ENCODE measurements at regions not wholly inside any gene's neighbourhood (a gene's known extent, or its start where the extent isn't known, plus 50 kb on each side); places are given as distances from the start of the nearest gene placed in this dataset.
"Not testable (repeated sequence)": the region's sequence is repeated elsewhere in the genome, so short reads cannot be mapped to it uniquely, and the experiment has no call there.

DNA sequence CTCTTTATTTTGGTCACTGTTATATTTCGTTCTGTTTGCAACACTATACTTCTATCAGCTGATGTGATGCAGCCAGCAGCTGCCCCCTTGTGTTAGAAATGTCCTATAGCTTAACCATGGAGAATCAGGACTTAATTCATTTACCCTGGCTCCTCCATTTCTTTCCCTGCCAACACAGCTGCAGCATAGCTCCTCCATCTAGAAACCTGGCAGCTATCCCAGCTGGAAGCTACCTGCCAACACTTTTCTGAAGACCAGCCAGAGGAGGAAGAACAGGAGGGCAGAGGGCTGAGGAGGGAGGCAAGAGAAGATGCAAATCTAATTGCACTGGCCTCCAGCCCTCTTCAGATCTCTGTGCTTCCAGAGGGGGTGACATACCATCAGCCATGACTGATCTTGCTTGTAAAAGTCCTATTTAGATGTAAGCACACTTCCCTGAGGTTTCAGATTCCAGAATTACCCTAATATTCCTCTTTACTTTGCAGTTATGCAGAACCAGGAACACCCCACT lies 156.8 kb upstream of the TMEM260 start:
- DNase-seq, result peak; percentile 95

DNA sequence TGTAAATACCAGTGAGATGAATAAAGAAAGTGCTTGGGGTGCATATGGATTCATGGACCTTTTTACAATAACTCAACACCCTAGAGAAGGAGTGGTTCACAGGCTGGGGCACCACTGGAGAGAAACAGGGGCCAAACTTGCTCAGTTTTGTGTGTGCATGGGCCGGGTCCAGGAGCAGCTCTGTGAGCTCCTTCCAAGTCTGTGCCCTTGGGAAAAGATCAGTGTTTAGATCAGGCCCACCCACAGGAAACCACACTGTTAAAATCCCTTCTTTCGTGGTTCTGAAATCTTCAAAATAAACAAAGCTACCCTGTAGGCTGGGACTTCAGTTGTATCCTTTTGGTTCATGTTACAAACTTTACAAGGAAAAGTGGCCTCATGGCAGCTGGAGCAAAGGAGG lies 156.1 kb upstream of the TMEM260 start:
- DNase-seq, result no peak

DNA sequence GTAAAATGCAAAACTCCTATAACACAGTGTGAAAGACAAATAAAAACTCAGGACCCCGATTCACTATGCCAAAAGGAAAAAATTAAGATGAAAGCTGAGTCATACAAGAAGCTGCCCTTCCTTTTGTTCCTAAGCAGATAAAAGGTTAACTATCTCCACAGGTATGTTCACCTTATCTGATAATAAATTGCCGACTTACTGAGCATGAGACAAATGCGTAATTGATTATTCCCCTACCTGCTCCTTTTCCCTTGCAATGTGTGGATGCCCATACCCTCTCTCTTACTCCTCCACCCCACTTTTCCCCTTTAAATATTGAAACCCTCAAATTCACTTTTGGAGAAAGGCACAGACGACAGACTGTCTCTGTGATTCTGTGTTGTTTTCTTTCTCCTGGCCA lies 148.6 kb upstream of the TMEM260 start:
- DNase-seq, result no peak

DNA sequence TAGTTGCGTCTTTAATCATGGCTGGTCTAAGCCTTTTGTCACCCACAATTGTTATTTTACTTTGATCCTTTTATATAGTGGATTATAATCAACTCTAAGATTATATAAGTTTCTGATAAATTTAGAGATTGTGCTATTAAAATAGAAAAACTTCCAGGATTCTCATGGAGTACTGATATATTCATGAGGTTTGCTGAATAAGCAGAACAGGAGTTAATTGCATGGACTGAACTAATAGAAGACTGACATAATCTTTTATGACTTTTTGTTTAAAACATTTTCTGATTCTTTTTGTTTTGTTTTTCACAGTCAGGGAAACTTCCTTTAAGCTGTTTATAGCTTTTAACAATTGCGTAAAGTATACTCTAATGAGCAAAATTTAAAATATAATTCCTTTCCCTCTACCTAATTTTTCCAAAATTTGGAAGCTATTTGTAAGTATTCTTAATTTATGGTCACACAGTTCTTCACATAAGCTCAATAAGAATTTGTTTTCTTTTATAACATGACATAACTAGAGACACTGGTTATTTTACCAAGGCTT lies 129.9 kb upstream of the TMEM260 start:
- DNase-seq, result no peak

GRCh38 chr14:56452940-56453339 lies 126.7 kb upstream of the TMEM260 start:
- no peak for DNase-seq

DNA sequence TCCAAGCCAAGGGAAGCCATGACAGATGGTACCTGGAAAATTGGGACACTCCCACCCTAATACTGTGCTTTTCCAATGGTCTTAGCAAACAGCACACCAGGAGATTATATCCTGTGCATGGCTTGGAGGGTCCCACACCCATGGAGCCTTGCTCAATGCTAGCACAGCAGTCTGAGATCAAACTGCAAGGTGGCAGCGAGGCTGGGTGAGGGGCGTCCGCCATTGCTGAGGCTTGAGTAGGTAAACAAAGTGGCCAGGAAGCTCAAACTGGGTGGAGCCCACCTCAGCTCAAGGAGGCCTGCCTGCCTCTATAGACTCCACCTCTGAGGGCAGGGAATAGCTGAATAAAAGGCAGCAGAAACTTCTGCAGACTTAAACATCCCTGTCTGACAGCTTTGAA lies 124.9 kb upstream of the TMEM260 start:
- not testable (repeated sequence) for DNase-seq

- DNase-seq, result no peak
Measured at GRCh38 chr14:56460469-56460868, 119.1 kb upstream of the TMEM260 start.

DNA sequence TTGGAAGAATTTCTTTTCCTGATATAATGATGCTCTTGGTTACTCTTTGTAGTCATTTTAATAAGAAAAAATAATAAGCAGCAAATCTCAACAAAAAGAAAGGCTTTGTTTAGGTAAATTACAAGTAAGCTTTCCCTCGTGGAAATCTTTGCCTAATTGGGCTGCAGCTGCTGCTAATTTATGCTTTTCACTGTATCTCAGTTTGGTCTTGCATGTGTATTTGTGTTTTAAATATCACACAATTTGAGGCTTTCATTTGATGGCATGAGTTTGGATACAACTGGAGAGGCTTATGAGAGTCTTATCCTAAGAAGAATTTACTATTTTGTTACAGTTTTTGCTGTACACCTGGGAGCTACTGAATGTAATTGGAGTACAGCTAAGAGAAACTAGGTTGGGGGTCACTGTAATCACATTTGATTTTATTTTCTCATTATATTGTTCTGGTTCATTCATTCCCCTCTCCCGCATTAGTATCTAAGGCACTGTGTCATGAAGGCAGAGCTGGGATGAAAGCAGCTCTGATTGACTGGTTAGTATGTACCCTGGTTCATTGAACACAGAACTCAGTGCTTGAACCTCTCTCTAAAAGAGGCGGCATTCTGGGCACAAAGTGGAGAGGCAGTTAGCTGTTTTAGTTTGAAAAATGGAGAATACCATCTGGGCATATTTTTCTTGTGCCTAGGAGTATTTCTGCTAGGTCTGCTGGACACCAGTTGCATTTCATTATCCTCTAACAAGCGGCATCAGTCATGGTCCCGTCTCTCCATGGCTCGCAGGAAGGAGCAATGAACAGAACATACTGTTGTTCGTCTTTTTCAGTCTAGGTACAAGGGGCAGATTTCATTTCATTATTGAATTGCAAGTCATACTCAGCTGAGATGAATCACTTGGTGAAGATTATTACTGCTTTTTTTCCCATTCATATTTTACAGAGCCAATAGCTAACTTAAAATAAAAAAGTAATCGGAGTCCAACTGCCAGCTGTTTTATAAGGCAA lies 118.0 kb upstream of the TMEM260 start:
- no peak for DNase-seq

- DNase-seq, result no peak
Measured at GRCh38 chr14:56463271-56463890, 116.2 kb upstream of the TMEM260 start.

DNA sequence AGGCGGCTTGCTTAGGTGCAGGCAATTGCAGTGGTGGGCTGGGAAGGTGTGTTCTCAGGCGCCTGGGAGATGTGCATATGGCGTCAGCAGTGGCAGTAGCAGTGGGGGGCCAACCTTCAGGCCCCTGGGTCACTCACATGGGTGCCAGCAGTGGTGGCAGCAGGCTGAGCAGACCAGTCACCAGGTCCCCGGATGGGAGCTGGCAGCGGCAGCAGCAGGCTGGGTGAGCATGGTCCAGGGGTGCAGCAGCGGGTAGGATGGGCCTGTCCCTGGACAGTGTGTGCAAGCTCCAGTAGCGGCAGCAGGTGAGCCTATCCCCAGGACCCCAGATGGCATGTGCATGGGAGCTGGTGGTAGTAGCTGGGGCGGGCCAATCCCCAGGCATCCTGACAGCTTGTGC lies 108.5 kb upstream of the TMEM260 start:
- no peak for DNase-seq

DNA sequence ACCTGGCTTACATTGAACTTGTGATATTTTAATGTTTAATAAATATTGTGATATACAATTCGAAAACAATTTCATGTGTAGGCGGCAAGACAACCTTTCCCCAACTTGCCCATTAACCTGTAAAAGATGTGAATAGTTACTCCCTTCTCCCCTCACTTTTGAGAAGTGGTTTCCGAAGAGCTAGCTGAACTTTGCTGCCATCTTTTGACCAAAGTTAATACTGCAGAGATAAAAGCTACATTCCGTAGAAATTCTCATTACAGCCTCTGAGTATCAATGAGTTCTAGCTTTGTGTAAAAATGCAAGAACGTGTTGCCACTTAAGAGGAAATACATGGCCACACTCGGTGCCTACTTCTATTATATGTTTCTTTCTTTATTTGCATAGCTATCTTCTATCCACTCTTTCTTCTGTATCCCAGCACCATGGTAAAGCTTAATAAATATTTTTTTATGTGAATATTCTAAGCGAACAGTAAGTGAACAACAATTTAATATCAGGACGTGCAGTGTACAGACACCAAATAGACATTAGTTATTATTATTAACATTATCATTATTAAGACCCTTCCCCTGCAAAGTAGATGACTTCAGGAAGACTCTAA lies 105.1 kb upstream of the TMEM260 start:
- peak; percentile 56 for DNase-seq

DNA sequence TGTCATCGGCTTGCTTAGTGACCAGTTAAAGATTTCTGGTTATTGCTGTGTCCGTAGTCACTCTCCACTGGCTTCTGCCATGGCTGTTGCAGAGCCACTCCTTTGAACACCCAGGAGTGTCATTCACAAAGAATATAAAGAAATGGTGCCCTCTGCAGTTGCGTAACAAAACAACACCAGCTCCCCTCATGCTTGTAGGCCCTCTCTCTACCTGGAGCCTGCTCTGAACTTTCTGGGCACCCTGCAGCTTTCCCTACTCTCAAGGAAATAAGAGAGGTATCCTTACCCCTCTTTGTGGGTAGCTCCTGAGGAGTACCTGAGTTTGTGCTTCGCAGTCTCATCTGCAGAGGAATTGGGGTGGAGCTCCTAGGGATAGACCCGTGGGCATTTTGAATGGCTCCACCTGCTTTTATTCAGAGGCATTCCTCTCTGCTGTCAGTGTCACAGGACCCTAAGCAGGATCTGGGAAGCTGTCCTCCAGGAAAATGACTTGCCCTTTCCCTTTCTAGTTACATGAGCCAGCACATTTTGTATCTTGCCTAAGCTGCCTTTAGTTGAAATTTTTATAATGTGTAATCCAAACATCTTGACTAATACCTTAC lies 97.2 kb upstream of the TMEM260 start:
- peak; percentile 28 for DNase-seq

DNA sequence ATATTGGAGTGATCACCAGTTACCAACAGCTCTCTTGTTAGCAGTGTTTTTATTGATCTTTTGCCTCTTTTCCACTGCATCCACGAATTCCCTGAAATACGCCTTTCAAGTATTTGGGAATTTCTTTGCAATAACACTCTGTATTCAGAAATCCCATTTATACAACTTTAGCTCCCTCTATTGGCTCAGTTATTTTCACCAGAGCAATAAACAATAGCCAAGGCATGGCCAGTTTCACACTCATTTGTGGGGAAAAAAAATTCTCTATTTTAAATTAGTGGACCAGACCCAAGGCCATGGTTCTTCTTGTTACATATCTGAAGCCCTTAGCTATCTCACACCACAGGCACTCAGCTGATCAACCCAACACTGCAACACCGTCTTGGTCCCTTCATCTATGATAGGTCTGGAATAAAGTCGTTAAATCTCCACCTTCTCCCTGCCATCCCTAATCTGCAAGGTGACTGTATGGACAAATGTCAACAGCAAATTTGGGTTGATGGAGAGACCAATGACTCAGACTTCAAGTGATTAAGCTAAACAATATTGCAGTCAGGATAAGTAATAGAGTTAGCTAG lies 92.4 kb upstream of the TMEM260 start:
- no peak for DNase-seq

DNA sequence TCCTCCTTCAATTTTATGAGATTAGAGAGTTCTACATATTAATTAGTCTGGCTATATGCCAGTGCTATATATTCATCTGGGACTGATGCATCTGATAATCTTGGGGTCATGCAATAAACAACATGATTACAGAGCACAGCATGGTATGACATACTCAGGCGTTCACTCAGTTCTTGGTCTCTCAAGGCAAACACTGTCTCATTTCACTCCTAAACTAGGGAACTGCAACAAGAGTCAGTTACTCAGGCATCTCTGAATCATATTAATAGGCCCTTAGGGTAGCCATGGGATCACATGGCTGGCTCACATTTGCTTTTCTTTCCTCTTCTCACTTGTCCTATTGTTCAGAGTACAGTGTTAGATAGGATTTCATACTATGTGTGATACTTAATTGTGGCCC lies 91.8 kb upstream of the TMEM260 start:
- no peak for DNase-seq

- DNase-seq, result no peak
Measured at GRCh38 chr14:56488306-56488705, 91.3 kb upstream of the TMEM260 start.

GRCh38 chr14:56490379-56490778 lies 89.2 kb upstream of the TMEM260 start:
- peak; percentile 30 for DNase-seq

- peak; percentile 56 for DNase-seq
Measured at GRCh38 chr14:56491299-56492285, 88.0 kb upstream of the TMEM260 start.

- no peak for DNase-seq
Measured at GRCh38 chr14:56494167-56494566, 85.4 kb upstream of the TMEM260 start.

DNA sequence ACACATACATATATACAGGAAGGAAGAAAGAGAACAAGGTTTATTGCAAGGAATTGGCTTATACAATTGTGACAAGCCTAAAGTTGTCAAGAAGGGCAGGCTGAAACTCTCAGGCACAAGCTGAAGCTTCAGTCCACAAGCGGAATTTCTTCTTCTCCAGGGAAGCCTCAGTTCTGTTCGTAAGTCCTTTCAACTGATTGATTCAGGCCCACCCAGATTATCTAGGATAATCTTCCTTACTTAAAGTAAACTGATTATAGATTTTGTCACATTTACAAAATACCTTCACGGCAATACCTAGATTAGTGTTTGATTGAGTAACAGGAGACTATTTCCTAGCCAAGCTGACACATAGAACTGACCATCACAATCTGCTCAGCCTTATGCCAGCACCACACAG lies 81.5 kb upstream of the TMEM260 start:
- no peak for DNase-seq

DNA sequence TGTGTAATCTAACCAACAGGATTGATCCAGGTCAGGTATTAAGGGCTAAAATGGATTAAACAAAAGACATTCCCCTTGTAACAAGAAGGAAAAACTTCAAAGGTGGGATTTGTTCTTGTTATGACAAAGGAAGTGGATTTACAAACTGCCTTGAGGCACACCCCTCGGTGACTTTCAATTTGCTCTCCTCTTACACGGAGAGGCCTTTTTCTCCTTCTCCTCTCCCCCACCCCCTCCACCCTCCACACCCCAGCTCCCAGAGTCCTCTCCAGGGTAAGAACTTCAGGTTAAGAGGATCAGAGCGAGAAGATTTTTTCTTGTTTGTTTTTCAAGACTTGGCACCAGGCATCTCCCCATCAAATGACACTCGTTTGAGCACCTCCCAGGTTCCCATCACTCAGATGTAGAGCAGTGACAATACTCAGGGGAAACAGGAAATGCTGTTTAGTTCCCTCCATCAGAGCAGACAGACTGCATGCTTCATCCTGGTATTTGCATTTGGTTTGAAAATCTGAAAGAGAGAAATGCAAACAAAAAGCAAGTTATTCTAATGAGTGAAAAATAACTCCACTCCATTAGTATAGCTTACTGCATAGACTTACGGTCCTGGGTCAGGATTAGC lies 77.6 kb upstream of the TMEM260 start:
- DNase-seq, result no peak

DNA sequence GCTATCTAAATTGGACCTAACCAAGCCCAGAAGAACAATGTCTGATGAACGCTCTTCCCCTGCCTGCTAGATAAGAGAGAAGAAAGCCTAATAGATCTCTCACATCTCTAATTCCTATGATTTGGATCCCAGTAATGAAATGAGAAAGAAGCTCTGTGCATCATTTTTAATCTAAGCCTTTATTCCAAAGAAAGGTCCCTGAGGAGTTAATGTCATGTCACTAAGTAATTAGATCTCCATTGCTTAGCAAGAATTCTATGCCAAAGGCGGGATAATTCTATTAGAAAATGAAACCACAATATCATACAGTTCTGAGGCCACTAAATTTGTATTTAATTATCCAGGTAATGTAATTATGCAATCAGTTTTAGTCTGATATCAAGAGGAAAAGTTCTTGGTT lies 74.2 kb upstream of the TMEM260 start:
- DNase-seq, result no peak
